HG03520 (cell line): ENCODE measurements at regions not wholly inside any gene's neighbourhood (a gene's known extent, or its start where the extent isn't known, plus 50 kb on each side); places are given as distances from the start of the nearest gene placed in this dataset.
"Not testable (repeated sequence)": the region's sequence is repeated elsewhere in the genome, so short reads cannot be mapped to it uniquely, and the experiment has no call there.

ENCODE experiments used
- ATAC-seq: cut with Tn5 transposase; IDR thresholded peaks from one replicate; pipeline ENCODE4 v1.9.1; 2021; ENCODE audit warnings: mild to moderate bottlenecking, moderate library complexity; ENCODE audit not compliant: unreplicated experiment

DNA sequence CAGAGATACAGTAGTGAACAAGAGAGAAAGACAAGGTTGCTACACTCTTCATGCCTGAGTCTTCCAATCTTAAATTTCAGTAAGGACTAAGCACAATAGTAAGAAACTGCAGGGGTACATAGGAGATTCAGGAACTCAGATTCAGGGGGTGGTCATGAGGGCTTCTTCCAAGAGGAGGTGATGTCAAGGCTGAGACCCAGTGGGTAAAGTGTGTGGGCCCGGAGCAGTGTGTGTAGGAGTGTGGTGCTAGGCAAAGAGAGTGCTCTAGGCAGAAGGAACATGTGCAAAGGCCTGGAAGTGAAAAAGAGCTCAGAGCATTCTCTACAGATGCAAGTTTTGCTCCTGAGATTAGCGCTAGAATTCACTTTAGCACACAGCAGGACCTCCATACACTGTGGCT is 102.9 kb upstream of the SPATA12 start:
- no peak for ATAC-seq

DNA sequence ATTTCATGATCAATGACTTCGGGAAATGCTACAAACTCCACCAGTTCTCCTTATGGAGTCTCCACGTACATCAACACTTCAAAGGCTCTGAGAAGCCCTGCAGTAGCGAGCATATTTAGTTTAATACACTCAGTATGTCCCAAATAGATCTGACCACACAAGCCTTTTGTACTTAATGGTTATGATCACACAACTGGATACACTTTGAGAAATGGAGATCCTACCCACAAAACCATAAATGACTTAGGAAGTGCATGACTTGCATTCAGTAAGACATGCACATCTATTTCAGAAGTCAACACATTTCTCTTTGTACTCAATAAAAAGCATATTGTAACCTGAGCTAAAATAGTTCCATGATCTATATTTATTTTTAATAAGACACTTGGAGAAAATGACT is 103.6 kb upstream of the SPATA12 start:
- no peak for ATAC-seq

DNA sequence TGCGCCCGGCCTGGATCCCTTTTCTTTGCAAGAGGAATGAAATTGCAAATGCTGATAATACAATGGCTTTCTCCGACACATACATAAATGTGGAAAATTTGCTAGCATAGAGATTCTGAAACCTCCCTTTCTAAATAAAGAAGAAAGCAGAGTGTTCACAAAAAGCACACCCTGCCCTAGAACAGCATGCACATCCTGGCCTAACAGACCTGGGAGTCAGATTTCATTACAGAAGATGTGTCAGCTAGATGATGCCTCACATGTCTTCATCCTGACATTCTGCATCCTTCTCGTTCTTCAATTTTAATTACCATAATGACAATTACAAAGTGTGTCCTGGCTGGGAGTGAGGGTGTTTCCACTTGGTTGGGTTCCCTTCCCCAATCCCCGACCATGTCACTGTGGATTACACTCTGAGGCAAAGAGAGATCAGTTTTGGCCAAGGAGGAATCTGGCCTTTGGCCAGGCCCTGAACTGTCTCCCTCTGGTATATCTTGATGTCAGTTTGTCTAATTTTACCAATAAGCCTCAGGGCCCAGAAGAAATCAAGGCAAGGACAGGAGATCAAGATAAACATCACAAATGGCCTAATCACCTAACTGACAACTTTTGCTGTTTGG is 104.9 kb upstream of the SPATA12 start:
- ATAC-seq = no peak

DNA sequence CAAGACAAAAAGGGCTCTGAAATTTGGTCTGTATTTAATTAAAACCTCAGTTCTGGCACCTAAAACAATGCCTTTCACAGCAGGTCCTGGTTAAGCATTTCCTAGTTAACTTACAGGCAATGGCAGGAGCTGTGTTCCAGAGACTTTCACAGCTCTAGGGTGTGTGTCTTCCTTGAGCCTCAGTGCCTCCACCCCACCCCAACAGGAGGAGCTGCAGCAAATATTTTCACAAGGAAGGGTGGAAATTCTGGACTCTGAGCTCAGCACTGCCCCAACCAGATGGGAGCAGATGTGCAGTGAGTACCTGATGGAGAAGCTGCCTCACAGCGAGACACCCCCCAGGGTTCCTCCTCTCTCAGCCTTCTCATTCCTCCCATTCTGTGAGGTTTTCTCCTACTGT is 106.3 kb upstream of the SPATA12 start:
- no peak for ATAC-seq

GRCh38 chr3:56952846-56953245 is 107.6 kb upstream of the SPATA12 start:
- no peak for ATAC-seq

GRCh38 chr3:56952061-56952460 is 108.4 kb upstream of the SPATA12 start:
- no peak for ATAC-seq

GRCh38 chr3:56951366-56951765 is 109.1 kb upstream of the SPATA12 start:
- ATAC-seq = no peak

- not testable (repeated sequence) for ATAC-seq
Measured at GRCh38 chr3:56945378-56945777, 115.1 kb upstream of the SPATA12 start.

- no peak for ATAC-seq
Measured at GRCh38 chr3:56942523-56942922, 117.9 kb upstream of the SPATA12 start.

DNA sequence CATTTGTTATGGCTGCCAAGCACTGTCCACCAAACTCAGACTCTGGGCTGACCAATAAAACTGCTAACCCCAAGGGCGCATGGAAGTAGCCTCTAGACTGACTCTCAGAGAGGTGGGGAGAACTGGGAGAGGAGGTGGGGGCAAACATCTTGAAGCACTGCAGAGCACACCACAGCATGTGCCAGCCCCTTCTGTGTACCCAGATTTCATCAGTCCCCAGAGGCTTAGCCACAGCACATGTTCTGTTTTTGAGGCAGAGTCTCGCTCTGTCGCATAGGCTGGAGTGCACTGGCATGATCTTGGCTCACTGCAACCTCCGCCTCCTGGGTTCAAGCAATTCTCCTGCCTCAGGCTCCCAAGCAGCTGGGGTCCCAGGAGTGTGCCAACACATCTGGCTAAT is 119.5 kb upstream of the SPATA12 start:
- no peak for ATAC-seq

DNA sequence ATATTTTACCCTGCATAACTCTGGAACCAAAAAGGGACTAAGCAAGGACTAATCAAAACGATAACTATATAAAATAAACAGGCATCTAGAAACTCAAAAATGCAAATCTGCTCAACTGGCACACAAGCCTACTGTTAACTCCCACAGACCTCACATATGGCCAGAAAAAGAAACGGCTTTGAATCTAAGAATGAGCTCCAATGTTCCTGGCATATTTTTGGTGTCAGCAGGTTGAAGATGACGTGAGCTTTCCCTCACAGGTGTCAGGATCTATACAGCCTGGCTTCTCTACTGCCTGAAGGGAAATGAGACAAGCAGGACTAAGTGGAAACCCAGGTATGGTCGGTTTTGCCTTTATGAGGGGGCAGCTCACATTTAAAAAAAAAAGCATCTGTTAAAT is 120.1 kb upstream of the SPATA12 start:
- ATAC-seq = no peak

- no peak for ATAC-seq
Measured at GRCh38 chr3:56939834-56940233, 120.6 kb upstream of the SPATA12 start.

GRCh38 chr3:56938530-56938929 is 121.9 kb upstream of the SPATA12 start:
- no peak for ATAC-seq

GRCh38 chr3:56937580-56937979 is 122.9 kb upstream of the SPATA12 start:
- ATAC-seq = no peak

- ATAC-seq = no peak
Measured at GRCh38 chr3:56935811-56936210, 124.7 kb upstream of the SPATA12 start.

DNA sequence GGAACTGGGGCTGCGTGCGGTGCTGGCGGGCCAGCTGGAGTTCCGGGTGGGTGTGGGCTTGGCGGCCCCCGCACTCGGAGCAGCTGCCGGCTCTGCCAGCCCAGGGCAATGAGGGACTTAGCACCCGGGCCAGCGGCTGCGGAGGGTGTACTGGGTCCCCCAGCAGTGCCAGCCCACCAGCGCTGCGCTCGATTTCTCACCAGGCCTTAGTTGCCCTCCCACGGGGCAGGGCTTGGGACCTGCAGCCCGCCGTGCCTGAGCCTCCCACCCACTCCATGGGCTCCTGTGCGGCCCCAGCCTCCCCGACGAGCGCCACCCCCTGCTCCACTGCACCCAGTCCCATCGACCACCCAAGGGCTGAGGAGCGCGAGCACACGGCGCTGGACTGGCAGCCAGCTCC is 126.0 kb upstream of the SPATA12 start:
- ATAC-seq = not testable (repeated sequence)

DNA sequence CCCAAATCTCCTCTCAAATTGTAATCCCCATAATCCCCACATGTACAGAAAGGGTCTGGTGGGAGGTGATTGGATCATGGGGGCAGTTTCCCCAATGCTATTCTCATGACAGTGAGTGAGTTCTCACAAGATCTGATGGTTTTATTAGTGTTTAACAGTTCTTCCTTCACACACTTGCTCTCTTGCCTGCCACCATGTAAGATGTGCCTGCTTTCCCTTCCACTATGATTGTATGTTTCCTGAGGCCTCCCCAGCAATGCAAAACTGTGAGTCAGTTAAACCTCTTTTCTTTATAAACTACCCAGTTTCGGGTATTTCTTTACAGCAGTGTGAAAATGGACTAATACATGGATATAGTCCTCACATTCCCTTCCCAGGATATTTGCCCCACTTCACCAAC is 126.7 kb upstream of the SPATA12 start:
- no peak for ATAC-seq

DNA sequence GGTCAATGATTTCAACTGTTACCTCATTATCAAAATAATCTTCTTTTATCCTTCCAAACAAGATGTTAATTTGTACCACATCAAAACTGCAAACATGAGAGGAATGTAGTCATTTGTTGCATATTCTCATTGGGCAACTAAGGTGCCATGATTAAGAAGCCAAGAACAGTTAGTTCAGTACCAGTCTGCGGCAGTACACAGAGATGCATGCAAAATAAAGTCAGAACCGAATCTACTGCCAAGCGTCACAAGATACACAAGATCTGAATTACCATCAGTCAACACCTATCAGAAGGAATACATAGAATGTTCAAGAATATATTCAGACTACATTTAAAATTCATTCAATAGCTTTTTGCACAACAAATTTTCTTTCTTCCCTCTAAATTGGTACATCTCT is 127.6 kb upstream of the SPATA12 start:
- no peak for ATAC-seq

DNA sequence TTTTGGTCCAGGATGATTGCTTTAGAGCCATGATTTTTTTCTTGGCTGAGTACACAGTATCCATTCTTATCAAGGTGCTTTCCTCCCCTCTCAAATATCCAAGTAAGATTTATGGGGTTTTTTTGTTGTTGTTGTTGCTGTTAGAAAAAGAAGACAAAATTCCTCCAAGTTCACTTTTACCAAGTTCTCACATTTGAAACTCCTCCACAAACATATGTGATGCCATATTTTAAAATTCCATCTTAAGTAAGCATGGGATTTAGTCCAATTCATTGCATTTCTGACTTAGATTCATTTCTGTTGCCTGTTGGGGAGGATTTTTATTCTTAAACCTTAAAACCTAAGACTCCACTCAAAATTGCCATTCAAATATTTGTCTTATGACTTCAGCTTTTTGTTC is 128.6 kb upstream of the SPATA12 start:
- ATAC-seq = no peak

DNA sequence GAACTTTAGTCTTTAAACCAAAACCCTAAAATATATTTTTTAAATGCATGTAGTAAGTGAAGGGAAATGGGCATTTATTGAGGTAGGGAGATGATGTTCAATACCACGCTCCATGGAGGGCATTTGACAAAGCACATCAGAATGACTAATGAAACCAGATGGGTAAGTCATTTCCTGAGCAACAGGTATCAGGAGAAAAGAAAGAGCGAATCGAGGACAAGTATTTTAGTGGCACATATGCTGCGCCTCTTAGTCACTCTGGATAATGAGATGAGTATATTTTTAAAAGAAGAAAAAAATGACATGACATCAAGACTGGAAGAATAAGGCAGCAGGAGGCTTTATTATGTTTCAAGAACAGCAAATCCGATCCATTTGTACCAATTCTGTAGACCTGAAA is 129.0 kb upstream of the ARHGEF3 start:
- no peak for ATAC-seq

DNA sequence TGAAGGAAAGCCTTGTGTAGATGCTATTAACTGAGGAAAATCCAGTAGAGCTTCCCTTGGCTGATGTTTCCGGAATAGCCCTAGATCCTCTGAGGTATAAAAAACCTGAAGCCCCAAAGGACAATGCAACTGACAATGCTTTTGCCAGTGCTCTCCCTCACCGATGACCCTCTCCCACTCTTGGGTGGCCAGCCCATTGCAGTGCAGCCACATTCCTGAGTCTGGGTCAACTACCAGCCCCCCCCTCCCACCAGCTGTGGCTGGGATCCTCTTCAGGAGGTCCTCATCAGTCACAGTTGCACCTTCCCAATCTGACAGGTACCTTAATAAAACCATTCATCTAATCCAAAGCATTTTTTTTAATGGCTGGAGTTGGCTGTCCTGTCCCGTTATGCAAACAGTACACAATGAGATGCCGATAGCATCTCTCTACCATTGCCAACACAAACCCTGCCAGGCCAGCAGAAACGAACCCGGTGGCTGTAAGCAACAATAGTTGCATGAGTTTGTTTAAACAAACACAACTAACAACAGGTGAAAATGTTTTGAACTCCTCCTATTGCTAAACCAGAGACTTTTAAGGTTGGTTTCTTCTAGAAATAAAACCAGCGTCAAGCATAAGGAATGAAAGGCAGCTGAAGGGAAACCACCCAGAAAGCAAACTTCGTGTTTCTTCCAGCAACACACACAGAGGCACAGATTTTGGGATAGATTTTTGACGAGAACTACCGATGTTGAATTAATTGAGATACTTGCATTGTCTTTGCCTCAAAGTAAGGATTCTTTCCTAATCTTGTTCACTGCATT is 128.3 kb upstream of the ARHGEF3 start:
- ATAC-seq = no peak

GRCh38 chr3:56928379-56929068 is 126.8 kb upstream of the ARHGEF3 start:
- no peak for ATAC-seq
